ENCODE measurements at regions not wholly inside any gene's neighbourhood (a gene's known extent, or its start where the extent isn't known, plus 50 kb on each side); places are given as distances from the start of the nearest gene placed in this dataset.
A peak's percentile ranks its signal among the peaks of the same experiment; 100 is the strongest.
"Not testable (repeated sequence)": the region's sequence is repeated elsewhere in the genome, so short reads cannot be mapped to it uniquely, and the experiment has no call there.

DNA sequence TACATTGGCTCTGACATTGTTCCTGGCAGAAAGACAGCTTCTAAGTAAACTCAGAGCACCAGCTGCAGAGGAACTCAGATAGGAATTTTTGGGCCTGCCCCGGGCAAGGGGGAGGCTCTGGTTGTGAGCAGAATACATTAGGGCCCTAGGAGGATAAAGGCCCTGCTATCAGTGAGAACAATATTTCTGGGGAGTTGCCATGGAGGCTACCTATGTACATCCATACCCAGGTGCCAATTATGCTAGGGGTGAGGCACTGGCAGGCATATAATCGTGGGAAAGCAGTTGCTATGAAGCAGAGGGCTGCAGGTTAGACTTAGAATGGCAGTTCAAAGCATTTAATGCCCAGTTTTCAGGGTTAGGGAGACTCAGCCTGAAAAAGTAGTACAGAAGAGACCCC, 273.5 kb upstream of the EDA2R start:
- DNase-seq (ENCODE audit: low spot score): no peak

DNA sequence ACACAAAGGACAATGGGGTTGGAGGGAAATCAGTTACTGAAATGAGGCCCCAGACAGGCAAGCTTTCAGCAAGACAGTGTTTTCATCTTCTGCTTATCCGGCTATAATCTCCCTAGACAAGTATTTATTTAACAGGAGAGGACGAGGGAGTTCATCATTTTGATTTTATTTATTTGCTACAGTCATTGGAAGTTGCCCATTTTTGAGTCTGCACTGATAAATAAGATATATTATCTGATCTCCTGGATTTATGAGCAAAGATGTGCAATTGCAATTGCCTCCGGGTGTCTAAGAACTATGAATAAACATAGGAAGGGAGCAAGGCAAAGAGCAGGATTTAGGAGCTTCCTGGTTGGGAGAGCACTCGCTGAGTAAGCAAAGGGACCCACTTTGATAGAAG, 263.2 kb upstream of the EDA2R start:
- no peak for DNase-seq (ENCODE audit: low spot score)

DNA sequence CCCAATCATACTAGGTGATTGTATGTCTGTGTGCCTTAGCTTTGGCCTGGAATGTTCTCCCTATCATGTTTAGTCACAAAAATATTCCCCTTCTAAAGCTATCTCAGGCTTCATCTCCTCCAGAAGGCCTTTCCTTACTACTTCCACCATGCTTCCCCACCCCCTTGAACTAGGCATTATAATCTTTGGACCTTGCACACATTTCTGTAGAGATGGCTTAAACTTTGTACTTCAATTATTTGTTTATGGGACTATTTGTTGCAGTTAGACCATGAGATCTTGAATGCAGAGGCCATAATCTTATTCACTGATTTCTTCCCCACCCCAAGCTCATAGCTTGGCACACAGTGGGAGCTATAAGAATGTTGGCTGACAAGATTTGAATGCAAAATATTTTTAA, 262.0 kb upstream of the EDA2R start:
- no peak for DNase-seq (ENCODE audit: low spot score)

DNA sequence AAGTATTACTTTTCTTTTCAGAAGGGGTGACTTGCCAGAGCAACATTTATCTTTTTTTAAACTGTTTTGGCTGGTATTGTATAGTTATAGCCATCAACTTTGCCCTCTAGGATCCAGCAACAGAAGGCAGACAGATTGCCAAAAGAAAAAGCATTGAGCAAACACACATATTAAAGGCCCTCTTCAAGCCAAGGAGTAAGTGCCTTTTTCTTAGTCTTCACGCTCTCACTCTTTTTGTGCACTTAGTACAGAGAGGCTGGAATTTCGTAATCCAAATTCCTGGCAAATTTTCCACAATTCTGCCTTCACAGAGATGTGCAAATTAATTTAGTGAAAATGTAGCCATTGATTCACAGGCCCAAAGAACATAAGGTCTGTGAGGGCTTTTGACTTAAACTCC, 253.1 kb upstream of the EDA2R start:
- DNase-seq (ENCODE audit: low spot score): no peak

DNA sequence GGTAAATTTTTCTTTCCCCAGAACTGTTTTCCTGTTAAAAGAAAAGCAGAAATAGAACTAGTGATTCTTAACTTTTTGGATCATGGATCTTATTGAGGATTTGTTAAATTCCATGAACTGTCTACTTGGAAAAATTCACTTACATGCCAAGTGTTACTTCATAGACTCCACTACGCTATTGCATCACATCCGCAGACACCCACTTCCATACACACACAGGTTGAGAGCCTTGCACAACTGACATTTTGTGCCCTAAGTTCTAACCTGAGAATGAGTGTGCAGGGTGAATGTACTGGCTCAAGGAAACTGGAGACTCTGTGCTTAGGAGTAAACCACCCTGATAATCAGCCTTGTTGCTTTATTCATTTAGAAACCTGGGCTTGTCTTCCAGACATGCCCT, 250.5 kb upstream of the EDA2R start:
- DNase-seq (ENCODE audit: low spot score): no peak

DNA sequence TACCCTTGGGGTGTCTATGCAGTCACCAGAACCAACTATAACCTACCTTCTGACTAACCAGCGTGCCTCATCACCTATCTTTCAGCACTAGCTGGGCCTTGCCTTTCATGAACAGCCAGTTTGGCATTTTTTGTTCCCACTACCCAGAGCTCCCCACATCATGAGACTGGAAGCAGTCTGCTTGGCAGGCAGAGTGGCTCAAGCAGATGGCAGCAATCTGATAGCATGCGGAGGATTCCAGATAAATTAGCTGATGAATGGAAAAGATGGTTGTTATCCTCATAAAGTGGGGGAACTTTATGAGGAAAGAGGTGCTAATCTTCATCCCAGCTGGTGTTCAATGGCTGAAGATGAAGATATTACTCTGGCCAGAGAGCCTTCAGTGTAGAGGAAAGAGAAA, 243.2 kb upstream of the EDA2R start:
- DNase-seq (ENCODE audit: low spot score): no peak

DNA sequence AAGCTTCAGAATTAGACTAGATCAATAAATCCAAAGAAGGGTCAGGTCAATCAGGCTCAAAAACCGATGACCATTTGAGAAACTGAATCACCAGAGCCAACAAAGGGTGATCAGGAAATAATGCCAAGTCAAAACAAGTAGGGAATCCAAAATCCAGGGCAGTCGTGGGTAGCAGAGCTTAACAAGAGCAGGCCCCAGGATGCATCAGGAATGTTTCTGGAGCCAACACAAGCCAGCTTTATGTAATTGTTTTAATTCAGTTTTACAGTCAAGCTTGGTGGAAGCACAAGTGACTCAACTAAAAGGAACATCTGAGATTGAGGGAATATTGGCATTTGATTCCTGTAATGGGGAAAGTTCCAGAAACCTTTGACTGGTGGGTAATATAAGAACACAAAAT, 237.9 kb upstream of the EDA2R start:
- no peak for DNase-seq (ENCODE audit: low spot score)

DNA sequence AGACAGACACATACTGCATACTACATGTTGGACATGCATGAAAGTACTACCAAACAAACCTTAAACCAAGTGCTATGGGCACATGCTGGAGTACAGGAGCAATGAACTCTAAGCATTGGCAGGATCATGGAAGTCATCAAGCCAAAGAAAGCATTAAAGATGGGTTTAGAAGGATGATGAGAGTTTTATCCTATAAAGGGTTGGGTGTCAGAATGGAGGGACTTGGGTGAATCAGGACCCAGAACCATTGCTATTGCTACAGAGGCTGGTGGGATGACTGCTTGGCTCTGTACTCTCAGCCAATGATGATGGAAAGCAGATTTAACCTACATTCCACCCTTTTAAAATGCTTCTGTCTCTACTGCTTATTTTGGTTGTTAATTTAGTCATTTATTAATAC, 233.9 kb upstream of the EDA2R start:
- no peak for DNase-seq (ENCODE audit: low spot score)

DNA sequence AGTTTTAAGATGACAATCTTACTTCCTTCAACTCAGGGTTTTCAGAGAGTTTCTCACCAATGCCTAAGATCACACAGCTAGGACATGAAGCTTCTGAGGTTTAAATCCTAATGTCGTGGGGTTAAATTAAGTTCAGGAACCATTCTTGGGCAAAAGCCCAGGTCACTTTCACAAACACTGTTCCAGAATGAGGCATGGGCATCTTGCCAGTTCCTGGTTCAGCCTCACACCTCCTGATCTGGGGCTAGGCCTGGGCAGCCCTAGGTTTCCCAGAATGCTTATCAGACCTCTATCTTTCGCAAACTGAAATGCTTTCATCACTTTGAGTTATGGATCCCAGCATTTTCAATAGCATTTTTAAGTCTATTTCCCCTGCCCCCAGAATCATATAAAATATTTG, 224.8 kb upstream of the EDA2R start:
- DNase-seq (ENCODE audit: low spot score): no peak

DNA sequence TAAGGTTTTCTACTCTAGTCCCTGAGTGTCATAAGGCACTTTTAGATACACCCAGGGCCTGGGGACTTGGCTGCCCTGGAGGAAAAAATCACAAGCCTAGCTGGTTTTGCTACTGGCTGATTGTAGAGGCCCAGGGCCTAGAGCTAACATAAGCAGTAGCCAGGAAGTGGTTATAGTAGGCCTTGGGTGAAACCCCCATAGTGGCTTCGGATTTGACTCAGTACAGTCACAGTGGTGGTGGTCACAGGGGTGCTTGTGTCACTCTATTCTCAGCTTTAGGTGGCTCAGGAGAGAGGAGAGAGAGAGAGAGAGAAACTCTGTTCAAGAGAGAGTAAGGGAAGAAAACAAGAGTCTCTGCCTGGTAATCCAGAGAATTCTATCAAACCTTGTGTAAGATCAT, 194.5 kb upstream of the EDA2R start:
- no peak for DNase-seq (ENCODE audit: low spot score)

DNA sequence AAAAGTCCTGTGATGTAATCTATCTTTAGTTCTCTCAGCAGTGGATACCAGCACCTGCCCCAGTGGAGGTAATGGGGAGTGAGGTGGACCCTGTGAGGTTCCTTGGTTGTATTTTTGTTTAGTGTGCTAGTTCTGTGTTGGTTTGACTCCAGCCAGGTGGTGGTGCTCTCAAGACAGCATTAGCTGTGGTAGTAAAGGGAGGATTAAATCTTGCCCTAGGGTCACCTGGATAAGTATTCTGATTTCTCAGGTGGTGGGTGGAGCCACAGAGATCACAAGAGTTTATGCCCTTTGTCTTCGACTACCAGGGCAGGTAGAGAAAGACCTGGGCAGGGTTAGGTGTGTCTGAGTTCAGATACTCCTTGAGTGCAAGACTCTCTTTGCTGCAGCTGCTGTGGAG, 176.3 kb upstream of the EDA2R start:
- DNase-seq (ENCODE audit: low spot score): no peak

DNA sequence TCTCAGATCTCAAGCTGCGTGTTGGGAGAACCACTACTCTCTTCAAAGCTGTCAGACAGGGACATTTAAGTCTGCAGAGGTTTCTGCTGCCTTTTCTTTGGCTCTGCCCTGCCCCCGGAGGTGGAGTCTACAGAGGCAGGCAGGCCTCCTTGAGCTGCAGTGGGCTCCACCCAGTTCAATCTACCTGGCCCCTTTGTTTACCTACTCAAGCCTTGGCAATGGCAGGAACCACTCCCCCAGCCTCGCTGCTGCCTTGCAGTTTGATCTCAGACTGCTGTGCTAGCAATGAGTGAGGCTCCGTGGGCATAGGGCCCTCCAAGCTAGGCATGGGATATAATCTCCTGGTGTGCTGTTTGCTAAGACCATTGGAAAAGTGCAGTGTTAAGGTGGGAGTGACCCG, 155.6 kb upstream of the EDA2R start:
- DNase-seq (ENCODE audit: low spot score): not testable (repeated sequence)

DNA sequence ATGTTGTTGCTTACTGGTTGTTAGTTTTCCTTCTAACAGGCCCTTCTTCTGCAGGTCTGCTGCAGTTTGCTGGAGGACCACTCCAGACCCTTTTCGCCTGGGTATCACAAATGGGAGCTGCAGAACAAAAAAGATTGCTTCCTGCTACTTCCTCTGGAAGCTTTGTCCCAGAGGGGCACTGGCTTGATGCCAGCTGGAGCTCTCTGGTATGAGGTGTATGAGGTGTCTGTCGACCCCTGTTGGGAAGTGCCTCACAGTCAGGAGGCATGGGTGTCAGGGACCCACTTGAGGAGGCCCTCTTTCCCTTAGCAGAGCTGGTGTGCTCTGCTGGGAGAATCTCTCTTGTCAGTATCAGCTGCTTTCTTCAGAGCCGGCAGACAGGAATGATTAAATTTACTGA, 127.4 kb upstream of the EDA2R start:
- DNase-seq (ENCODE audit: low spot score): no peak

DNA sequence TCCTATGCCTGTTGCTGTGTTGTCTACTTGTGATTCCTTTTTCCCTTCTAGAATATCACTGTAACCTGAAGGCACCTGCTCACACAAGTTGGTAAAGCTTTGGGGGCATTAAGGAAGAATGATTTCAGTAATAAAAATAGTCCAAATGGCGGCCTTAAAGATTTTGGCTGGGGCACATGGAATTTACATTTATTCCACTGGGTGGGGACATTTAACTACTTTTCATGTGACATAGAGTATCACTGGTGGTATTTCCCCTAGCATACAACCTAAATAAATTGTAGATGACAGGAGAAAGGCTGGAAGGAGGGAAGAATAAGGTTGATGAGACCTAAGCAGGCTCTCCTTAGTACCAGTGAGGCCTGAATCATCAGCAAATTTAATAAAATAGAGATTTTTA, 121.8 kb upstream of the EDA2R start:
- DNase-seq (ENCODE audit: low spot score): no peak

DNA sequence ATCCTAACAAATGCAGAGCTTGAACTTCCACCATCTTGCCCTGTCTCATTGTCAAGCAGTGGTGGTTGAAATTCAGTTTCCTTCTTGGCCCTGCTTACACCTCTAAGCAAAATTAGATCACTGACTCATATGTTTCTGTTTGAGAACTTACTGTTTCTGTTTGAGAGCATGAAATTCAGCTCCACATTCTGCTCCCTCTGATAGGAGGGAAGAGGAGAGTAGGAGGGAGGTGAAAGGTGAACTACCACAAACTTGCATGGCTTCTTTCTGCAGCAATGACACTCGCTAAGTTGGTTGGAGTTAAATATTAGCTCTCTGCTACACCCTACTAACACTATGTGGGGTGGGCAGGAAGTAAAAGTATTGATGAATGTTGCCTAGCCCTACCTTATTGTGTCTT, 117.8 kb upstream of the EDA2R start:
- no peak for DNase-seq (ENCODE audit: low spot score)

DNA sequence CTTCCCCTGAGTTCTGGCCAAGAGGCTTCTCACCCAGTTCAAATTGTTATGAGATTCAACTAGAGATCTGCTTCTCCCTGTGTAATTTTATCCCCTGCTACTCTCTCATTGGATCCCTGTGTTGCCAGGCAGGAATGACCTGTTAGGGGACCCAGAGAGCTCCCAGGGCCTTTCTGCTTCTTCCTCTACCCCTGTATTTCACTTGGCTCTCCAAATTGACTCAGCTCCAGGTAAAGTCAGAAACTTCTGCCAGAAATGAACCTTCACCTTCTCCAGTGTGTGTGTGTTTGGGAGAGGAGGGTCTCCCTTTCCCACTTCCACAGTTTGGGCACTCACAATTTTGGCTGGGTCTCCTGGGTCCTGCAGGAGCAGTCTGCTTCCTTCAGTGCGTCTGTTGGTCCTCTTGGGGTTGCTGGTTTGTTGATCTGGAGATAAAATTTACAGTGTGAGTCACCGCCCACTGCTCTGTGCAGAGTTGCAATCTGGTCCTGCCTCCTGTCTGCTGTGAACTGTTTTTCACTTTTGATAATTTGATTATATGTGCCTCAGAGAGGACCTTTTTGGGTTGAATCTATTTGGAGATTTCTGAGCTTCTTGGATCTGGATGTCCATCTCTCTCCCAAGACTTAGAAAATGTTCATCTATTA, 112.4 kb upstream of the EDA2R start:
- DNase-seq (ENCODE audit: low spot score): no peak

DNA sequence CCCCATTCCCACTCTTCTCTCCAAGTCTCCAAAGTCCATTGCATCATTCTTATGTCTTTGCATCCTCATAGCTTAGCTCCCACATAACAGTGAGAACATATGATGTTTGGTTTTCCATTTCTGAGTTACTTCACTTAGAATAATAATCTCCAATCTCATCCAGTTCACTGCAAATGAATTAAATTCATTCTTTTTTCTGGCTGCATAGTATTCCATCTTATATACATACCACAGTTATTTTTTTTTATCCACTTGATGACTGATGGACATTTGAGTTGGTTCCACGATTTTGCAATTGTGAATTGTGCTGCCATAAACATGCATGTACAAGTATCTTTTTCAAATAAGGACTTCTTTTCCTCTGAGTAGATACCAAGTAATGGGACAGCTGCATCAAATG, 105.6 kb upstream of the EDA2R start:
- DNase-seq (ENCODE audit: low spot score): not testable (repeated sequence)

DNA sequence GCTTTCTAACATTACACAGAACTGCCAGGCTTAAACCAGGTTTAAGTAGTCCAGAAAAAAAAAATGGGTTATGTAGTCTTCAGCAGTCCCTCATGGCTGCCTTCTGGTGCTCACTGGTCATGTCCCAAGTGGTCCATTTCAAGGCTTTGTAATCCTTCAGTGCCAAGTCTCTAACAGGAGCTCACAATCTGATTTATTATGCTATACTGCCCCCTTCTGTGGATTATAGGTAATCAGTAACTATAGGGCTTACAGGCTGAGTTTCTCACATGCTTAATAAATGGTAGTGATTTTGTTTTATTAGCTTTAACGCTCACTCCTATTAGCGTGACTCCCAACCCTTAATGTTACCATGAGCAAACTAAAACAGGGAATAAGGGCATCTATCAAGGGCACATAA, 92.5 kb upstream of the EDA2R start:
- DNase-seq (ENCODE audit: low spot score): peak; percentile 11

DNA sequence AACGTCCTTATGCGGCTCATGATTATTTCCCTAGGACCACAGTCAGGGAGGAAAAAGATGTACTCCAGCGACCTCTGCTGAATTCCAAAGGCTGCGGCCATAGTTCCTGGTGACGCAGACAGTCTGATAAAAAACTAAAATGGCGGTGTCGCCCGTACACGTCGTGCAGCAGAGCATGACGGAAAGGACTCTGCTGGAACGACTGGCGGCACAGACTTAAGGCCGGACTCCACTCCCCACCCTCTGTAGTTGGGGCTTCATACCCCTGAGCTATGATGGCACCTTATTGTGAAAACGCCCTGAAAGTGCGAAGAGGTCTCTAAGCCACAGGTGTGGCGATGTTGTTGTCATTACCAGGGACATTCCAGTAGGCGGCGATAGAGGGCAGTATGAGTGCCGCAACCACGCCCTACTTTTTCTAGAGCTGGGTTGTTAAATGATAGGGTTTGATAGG, 90.0 kb upstream of the EDA2R start:
- DNase-seq (ENCODE audit: low spot score): peak; percentile 50

DNA sequence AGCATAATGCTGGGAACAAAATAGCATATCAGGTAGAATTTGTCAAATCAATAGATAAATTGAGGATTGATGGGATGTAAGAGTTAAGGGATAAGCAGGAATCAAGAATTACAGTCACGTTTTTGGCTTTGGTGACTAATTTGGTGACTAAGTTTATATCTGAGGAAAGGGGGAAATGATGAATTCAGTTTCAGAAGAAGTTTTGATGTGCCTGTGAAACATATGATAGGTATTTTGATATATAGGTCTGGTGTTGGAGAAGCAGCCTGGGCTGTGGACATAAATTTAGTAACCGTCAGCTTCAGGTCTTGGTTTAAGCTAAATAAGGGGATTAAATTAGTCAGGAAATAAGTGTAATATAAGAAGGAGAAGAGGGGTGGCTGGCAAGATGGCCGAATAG, 79.0 kb upstream of the EDA2R start:
- no peak for DNase-seq (ENCODE audit: low spot score)

DNA sequence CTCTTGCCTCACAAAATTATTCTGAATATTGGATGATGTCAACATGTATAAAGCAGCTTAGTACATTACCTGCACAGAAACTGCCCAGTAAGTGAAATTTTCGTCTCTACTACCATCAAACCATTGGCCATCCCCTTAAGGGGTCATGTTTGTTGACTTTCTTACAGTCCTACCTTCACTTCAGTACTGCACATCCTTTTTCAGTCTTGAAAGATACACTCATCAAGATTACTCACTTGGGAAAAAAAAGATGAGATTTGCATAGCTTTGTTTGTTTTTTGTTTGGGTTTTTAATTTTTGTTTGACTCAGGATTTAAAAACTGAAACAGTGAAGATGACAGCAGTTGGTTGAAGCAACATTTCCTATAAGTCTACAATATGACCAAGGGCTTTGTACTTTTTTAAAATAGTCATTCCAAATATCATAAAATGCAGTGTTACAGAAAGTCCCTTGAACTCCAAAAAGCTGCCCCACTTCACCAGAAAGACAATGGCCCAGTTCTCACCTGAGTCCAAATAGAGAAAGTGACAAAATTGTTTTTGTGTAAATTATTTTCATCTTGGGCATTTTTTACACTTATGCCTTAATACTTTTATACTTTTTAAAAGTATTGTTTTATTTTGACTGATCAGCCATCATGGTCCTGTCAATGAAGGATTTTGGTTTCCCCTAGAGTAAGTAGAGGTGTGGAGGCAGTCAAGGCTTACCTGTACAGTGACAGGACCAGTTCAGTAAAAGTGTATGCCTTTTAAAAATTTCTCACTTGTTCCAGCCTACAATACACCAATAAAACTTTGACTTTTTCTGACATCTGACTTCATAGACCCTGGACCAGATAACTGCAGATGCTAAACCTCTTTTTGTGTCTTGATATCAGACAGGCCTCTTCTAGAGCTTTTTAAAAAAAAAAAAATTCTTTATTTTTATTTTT, 59.7 kb upstream of the EDA2R start:
- DNase-seq (ENCODE audit: low spot score): no peak

DNA sequence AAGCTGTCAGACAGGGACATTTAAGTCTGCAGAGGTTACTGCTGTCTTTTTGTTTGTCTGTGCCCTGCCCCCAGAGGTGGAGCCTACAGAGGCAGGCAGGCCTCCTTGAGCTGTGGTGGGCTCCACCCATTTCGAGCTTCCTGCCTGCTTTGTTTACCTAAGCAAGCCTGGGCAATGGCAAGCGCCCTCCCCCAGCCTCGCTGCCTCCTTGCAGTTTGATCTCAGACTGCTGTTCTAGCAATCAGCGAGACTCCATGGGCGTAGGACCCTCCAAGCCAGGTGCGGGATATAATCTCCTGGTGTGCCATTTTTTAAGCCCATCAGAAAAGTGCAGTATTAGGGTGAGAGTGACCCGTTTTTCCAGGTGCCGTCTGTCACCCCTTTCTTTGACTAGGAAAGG, 53.6 kb upstream of the EDA2R start:
- not testable (repeated sequence) for DNase-seq (ENCODE audit: low spot score)

Measured in hematopoietic multipotent progenitor cell treated with erythropoietin and hydrocortisone succinate and interleukin-3 and kit ligand, for 15 days (in vitro differentiated cells).